GM12892 (cell line): ENCODE measurements at regions not wholly inside any gene's neighbourhood (a gene's known extent, or its start where the extent isn't known, plus 50 kb on each side); places are given as distances from the start of the nearest gene placed in this dataset.

Source experiments
- POLR2A ChIP-seq: IDR thresholded peaks from 2 replicates; pipeline ENCODE4 v1.6.1; 2011; ENCODE audit warnings: low read depth, low read length, control low read depth
- POLR2AphosphoS5 ChIP-seq: IDR thresholded peaks from 2 replicates; pipeline ENCODE4 v1.6.1; 2011; ENCODE audit warnings: low read depth, low read length, control low read depth
- TAF1 ChIP-seq: IDR thresholded peaks from 2 replicates; pipeline ENCODE4 v1.6.1; 2011; ENCODE audit warnings: low read depth, mild to moderate bottlenecking, control low read depth, low read length, borderline replicate concordance

- TF ChIP-seq POLR2AphosphoS5 (no peak), POLR2A (no peak), TAF1 (no peak)
Measured at GRCh38 chr2:220893411-220893810, 678.7 kb downstream of the EPHA4 start.
